CD4-positive, alpha-beta T cell (primary cell): ENCODE measurements at regions not wholly inside any gene's neighbourhood (a gene's known extent, or its start where the extent isn't known, plus 50 kb on each side); places are given as distances from the start of the nearest gene placed in this dataset.
A peak's percentile ranks its signal among the peaks of the same experiment; 100 is the strongest.

Experiments used
- ATAC-seq: fragments of 200-7000 bp; cut with Tn5 transposase; one replicate; pipeline ENCODE4 v1.10.0; 2022; ENCODE audit warnings: mild to moderate bottlenecking; ENCODE audit not compliant: poor library complexity
- CTCF ChIA-PET: fragments of 350-600 bp; sonication (Branson Sonifier 250); formaldehyde crosslinking; loops from one replicate; lab custom pipeline; 2021; ENCODE audit warnings: antibody characterized with exemption, inconsistent platforms; lab: Charles Lee
- POLR2A ChIA-PET: fragments of 350-600 bp; sonication (Branson Sonifier 250); formaldehyde crosslinking; loops from one replicate; lab custom pipeline; 2021; ENCODE audit warnings: antibody characterized with exemption, inconsistent platforms; lab: Charles Lee
- DNase-seq, 14 experiments: peaks; one replicate each; pipeline ENCODE4 v3.0.0-alpha.2; 2013 to 2020; ENCODE audit warnings: mixed read lengths in 2 of 14
- H3K27ac ChIP-seq, 2 donors: one replicate each; pipeline versions ENCODE4 v1.5.1 to v1.7.0; 2013; ENCODE audit warnings: low read length in 2 of 2, low read depth in 1 of 2, mild to moderate bottlenecking in 1 of 2
- H3K27me3 ChIP-seq, 2 experiments: 1 replicate in 1 of 2; 2 replicates in 1 of 2; pipeline versions ENCODE4 v1.6.1 to v1.7.0; 2013; ENCODE audit warnings: low read length in 2 of 2, control low read depth in 1 of 2, mild to moderate bottlenecking in 1 of 2, moderate library complexity in 1 of 2; ENCODE audit not compliant: insufficient read depth in 2 of 2, control insufficient read depth in 1 of 2
- H3K36me3 ChIP-seq: one replicate; pipeline ENCODE4 v1.6.1; 2013; ENCODE audit warnings: low read length, control low read depth; ENCODE audit not compliant: insufficient read depth
- H3K4me1 ChIP-seq: one replicate; pipeline ENCODE4 v1.6.1; 2013; ENCODE audit warnings: low read length, control low read depth; ENCODE audit not compliant: insufficient read depth
- H3K4me3 ChIP-seq: one replicate; pipeline ENCODE4 v1.5.1; 2013; ENCODE audit warnings: mild to moderate bottlenecking, low read length, moderate library complexity
- H3K9me3 ChIP-seq, 2 experiments: 1 replicate in 1 of 2; 2 replicates in 1 of 2; pipeline versions ENCODE4 v1.6.1 to v1.7.0; 2013; ENCODE audit warnings: low read length in 2 of 2, mild to moderate bottlenecking in 2 of 2, control low read depth in 1 of 2, moderate library complexity in 1 of 2; ENCODE audit not compliant: control insufficient read depth in 1 of 2, insufficient read depth in 1 of 2
- H3K27ac Mint-ChIP-seq: one replicate; pipeline ENCODE4 v1.8.0; 2020; ENCODE audit warnings: mixed read lengths
- H3K27me3 Mint-ChIP-seq: one replicate; pipeline ENCODE4 v1.8.0; 2021; ENCODE audit warnings: mixed read lengths
- H3K36me3 Mint-ChIP-seq: one replicate; pipeline ENCODE4 v1.8.0; 2021; ENCODE audit warnings: low read depth, mixed read lengths
- H3K4me1 Mint-ChIP-seq: one replicate; pipeline ENCODE4 v1.8.0; 2021; ENCODE audit warnings: low read depth, mixed read lengths
- H3K4me3 Mint-ChIP-seq: one replicate; pipeline ENCODE4 v1.8.0; 2020; ENCODE audit warnings: mild to moderate bottlenecking, mixed read lengths
- H3K9me3 Mint-ChIP-seq: one replicate; pipeline ENCODE4 v1.8.0; 2020; ENCODE audit warnings: mixed read lengths
- CTCF ChIP-seq: fragments of 200-600 bp; IDR thresholded peaks from one replicate; pipeline ENCODE4 v1.8.0; 2022; ENCODE audit warnings: antibody characterized with exemption, mild to moderate bottlenecking
- intact Hi-C, 2 experiments: fragments of 100-400 bp; cut with DNase I in 1 of 2; cut with micrococcal nuclease in 1 of 2; formaldehyde crosslinking; loops; one replicate each; pipeline versions ENCODE4 v1.15.1 to v1.9.0; 2023 to 2025; cut with DNase I, micrococcal nuclease

- Mint-ChIP-seq H3K27ac (no peak overlapping the region), H3K9me3 (no peaks in the 10 kb centered on the region), H3K4me3 (no peak overlapping the region), H3K36me3 (no peaks in the 10 kb centered on the region), H3K4me1 (peaks cover 17% of the 10 kb centered on the region), H3K27me3 (no peaks in the 10 kb centered on the region)
- intact Hi-C loops, result no loop called here
- POLR2A ChIA-PET, result no interaction called here
- Histone ChIP-seq H3K27me3 (no peaks in the 10 kb centered on the region), H3K27ac (no peak overlapping the region), H3K4me3 (no peak overlapping the region), H3K4me1 (peaks cover 12% of the 10 kb centered on the region), H3K9me3 (no peaks in the 10 kb centered on the region), H3K36me3 (no peaks in the 10 kb centered on the region)
- ATAC-seq (no peak), DNase-seq (no peak)
- CTCF ChIA-PET, result no interaction called here
- no peak for TF ChIP-seq CTCF
These were observed 66.5 kb upstream of the ATP12A start for GRCh38 chr13:24613755-24614154.

GRCh38 chr13:24614306-24615080 is 65.7 kb upstream of the ATP12A start:
- no peaks in the 10 kb centered on the region for H3K36me3 ChIP-seq
- TF ChIP-seq CTCF, result no peak
- no peaks in the 10 kb centered on the region for H3K9me3 Mint-ChIP-seq
- no peaks in the 10 kb centered on the region for H3K36me3 Mint-ChIP-seq
- H3K27me3 Mint-ChIP-seq, result no peaks in the 10 kb centered on the region
- H3K27ac Mint-ChIP-seq, result peak overlapping the region; percentile 6
- no peaks in the 10 kb centered on the region for H3K9me3 ChIP-seq
- H3K4me3 Mint-ChIP-seq, result no peak overlapping the region
- H3K4me3 ChIP-seq, result no peak overlapping the region
- intact Hi-C loops, result no loop called here
- peaks cover 24% of the 10 kb centered on the region for H3K4me1 Mint-ChIP-seq
- no peaks in the 10 kb centered on the region for H3K27me3 ChIP-seq
- H3K4me1 ChIP-seq, result peaks cover 20% of the 10 kb centered on the region
- CTCF ChIA-PET, result no interaction called here
- no peak overlapping the region for H3K27ac ChIP-seq
- ATAC-seq (no peak), DNase-seq (no peak)
- POLR2A ChIA-PET, result no interaction called here

- CTCF ChIA-PET, result no interaction called here
- intact Hi-C loops, result no loop called here
- POLR2A ChIA-PET, result no interaction called here
These were observed 65.1 kb upstream of the ATP12A start for GRCh38 chr13:24615114-24615513.

More at GRCh38 chr13:24615114-24615513, 65.1 kb upstream of the ATP12A start:
- DNase-seq, result no peak
- TF ChIP-seq CTCF, result no peak
- no peaks in the 10 kb centered on the region for H3K36me3 Mint-ChIP-seq
- Histone ChIP-seq H3K27ac (no peak overlapping the region), H3K4me1 (peaks cover 25% of the 10 kb centered on the region), H3K9me3 (no peaks in the 10 kb centered on the region), H3K4me3 (no peak overlapping the region), H3K36me3 (no peaks in the 10 kb centered on the region), H3K27me3 (no peaks in the 10 kb centered on the region)
- no peak for ATAC-seq
- peak overlapping the region; percentile 6 for H3K27ac Mint-ChIP-seq
- H3K27me3 Mint-ChIP-seq, result no peaks in the 10 kb centered on the region
- no peak overlapping the region for H3K4me3 Mint-ChIP-seq
- no peaks in the 10 kb centered on the region for H3K9me3 Mint-ChIP-seq
- peaks cover 25% of the 10 kb centered on the region for H3K4me1 Mint-ChIP-seq
